Aorta (tissue), 5 donors: ENCODE measurements at regions not wholly inside any gene's neighbourhood (a gene's known extent, or its start where the extent isn't known, plus 50 kb on each side); places are given as distances from the start of the nearest gene placed in this dataset.
A peak's percentile ranks its signal among the peaks of the same experiment; 100 is the strongest.

Experiments
- ATAC-seq: fragments of 200-7000 bp; cut with Tn5 transposase; one replicate; pipeline ENCODE4 v1.9.1; 2022; ENCODE audit warnings: moderate library complexity; ENCODE audit not compliant: low FRiP score
- DNase-seq, 2 donors: peaks; one replicate each; pipeline ENCODE4 v3.0.0-alpha.2; 2020
- H3K27ac ChIP-seq, 2 donors: one replicate each; pipeline ENCODE4 v1.5.1; 2013; ENCODE audit warnings: low read length in 2 of 2, mild to moderate bottlenecking in 2 of 2, moderate library complexity in 2 of 2, control low read depth in 1 of 2, inconsistent platforms in 1 of 2, low read depth in 1 of 2
- H3K27me3 ChIP-seq, 2 donors: one replicate each; pipeline ENCODE4 v1.6.1; 2013; ENCODE audit warnings: control low read depth in 1 of 2, low read length in 1 of 2, mild to moderate bottlenecking in 1 of 2, moderate library complexity in 1 of 2; ENCODE audit not compliant: insufficient read depth in 2 of 2, control insufficient read depth in 1 of 2
- H3K36me3 ChIP-seq, 2 donors: one replicate each; pipeline ENCODE4 v1.6.1; 2013; ENCODE audit warnings: control low read depth in 1 of 2, low read length in 1 of 2, mild to moderate bottlenecking in 1 of 2; ENCODE audit not compliant: insufficient read depth in 2 of 2, control insufficient read depth in 1 of 2
- H3K4me1 ChIP-seq, 2 donors: one replicate each; pipeline ENCODE4 v1.6.1; 2013; ENCODE audit warnings: low read length in 2 of 2, control low read depth in 1 of 2, mild to moderate bottlenecking in 1 of 2, moderate library complexity in 1 of 2; ENCODE audit not compliant: insufficient read depth in 2 of 2, control insufficient read depth in 1 of 2
- H3K4me3 ChIP-seq, 2 donors: one replicate each; pipeline ENCODE4 v1.5.1; 2013; ENCODE audit warnings: low read length in 2 of 2, control low read depth in 1 of 2, mild to moderate bottlenecking in 1 of 2
- H3K9me3 ChIP-seq: one replicate; pipeline ENCODE4 v1.6.1; 2013; ENCODE audit warnings: mild to moderate bottlenecking, low read length; ENCODE audit not compliant: control insufficient read depth
- WGBS, 2 donors: extraction: QIAGEN DNeasy Blood & Tissue Kit; methylation state at CpG; one replicate each; pipeline ENCODE4 v1.1.7; 2013; 5-methylcytosine and 5-hydroxymethylcytosine counted together
- intact Hi-C, 2 donors: fragments of 100-400 bp; cut with DNase I; formaldehyde crosslinking; loops; one replicate each; pipeline versions ENCODE4 v1.14.2 to v1.15.0; 2022
- donor health status: healthy with polysubstance abuse.
- donor health status: Bipolar disorder and iron deficiency.
- donor health status: DM: no; HTN: no; CAD: no.
- donor health status: DM: no; HTN: no; CAD: no.
- donor health status: DM: yes; HTN: yes; CAD: no.

DNA sequence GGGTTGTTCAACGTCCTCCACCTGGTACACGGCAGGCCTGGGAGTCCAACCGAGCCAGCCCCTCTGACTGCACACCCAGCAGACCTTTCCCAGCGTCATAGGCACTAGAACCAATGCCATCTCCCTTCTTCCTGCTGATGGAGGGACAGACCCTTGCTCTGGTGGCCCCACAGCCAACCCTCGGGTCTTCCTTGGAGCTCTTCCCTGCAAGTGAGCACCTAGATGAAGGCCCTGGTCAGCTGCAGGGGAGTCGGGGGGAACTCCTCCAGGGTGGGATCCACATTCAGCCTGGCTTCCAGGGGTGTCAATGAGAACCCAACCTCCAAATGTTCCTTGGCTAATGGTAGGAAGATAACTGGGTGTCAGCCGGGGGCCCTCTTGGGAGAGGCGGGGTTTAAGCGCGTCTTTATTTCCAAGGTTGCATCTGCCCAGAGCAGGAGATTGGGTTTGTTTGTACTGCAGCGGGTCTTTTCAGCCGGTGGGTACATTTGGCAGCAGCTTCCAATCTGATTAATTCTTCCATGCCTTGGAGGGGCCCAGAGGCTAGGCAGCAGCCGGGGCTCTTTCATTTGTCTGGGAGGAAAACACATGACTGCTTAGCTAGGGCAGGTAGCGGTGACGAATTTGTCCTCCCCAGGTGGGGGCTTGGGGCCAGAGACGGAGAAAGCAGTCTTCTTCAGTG lies 56.0 kb upstream of the SHISAL1 start:
- H3K36me3 ChIP-seq = no peaks in the 10 kb centered on the region
- no peaks in the 10 kb centered on the region for H3K9me3 ChIP-seq
- DNase-seq (peak; percentile 12 to 61), ATAC-seq (no peak)
- H3K27me3 ChIP-seq = no peaks in the 10 kb centered on the region
- peaks cover 0 to 7% of the 10 kb centered on the region in 2 donors for H3K4me1 ChIP-seq
- intact Hi-C loops = loop anchor here in 1 of 2 donors (10.0 kb wide), 1 partner anchor 154 kb away; no protein-coding TSS in a partner anchor
- H3K27ac ChIP-seq = no peak overlapping the region
- no peak overlapping the region for H3K4me3 ChIP-seq
- WGBS, 2 donors = 80 to 84% methylated on average over 16 of the region's 16 CpGs

- Histone ChIP-seq H3K9me3 (no peaks in the 10 kb centered on the region), H3K4me1 (peaks cover 0 to 7% of the 10 kb centered on the region in 2 donors), H3K27ac (no peak overlapping the region), H3K4me3 (no peak overlapping the region), H3K36me3 (no peaks in the 10 kb centered on the region), H3K27me3 (no peaks in the 10 kb centered on the region)
- intact Hi-C loops = loop anchor here in 1 of 2 donors (10.0 kb wide), 1 partner anchor 152 kb away; no protein-coding TSS in a partner anchor
- DNase-seq (peak; percentile 23 to 65), ATAC-seq (no peak)
- 78 to 93% methylated on average over 7 of the region's 7 CpGs for WGBS, 2 donors
Observed at GRCh38 chr22:44366372-44367300, 53.9 kb upstream of the SHISAL1 start.

- peaks cover 0 to 7% of the 10 kb centered on the region in 2 donors for H3K4me1 ChIP-seq
- intact Hi-C loops = loop anchor here in 1 of 2 donors (2.0 to 10.0 kb wide), 2 partner anchors 131 to 151 kb away; no protein-coding TSS in a partner anchor
- H3K27me3 ChIP-seq = no peaks in the 10 kb centered on the region
- H3K36me3 ChIP-seq = no peaks in the 10 kb centered on the region
- no peak overlapping the region for H3K27ac ChIP-seq
- ATAC-seq = no peak
- WGBS, 2 donors = 89 to 93% methylated on average over 9 of the region's 9 CpGs
- peak; percentile 12 to 38 for DNase-seq
- no peak overlapping the region for H3K4me3 ChIP-seq
- no peaks in the 10 kb centered on the region for H3K9me3 ChIP-seq
Observed at GRCh38 chr22:44365832-44366231, 53.1 kb upstream of the SHISAL1 start.

GRCh38 chr22:44365191-44365590 lies 52.4 kb upstream of the SHISAL1 start:
- 78 to 86% methylated on average over 9 of the region's 9 CpGs for WGBS, 2 donors
- no peak overlapping the region for H3K27ac ChIP-seq

GRCh38 chr22:44364751-44365130 lies 52.0 kb upstream of the SHISAL1 start:
- peak; percentile 66 to 80 for DNase-seq
- peaks cover 0 to 11% of the 10 kb centered on the region in 2 donors for H3K4me1 ChIP-seq
- WGBS, 2 donors = 44 to 45% methylated on average over 12 of the region's 12 CpGs
- no peaks in the 10 kb centered on the region for H3K9me3 ChIP-seq
- H3K36me3 ChIP-seq = no peaks in the 10 kb centered on the region
- intact Hi-C loops = loop anchor here in 1 of 2 donors (2.0 to 10.0 kb wide), 3 partner anchors 83 to 150 kb away; no protein-coding TSS in a partner anchor
- H3K27me3 ChIP-seq = no peaks in the 10 kb centered on the region
- no peak overlapping the region for H3K27ac ChIP-seq
- no peak for ATAC-seq
- H3K4me3 ChIP-seq = no peak overlapping the region

More at GRCh38 chr22:44365191-44365590, 52.4 kb upstream of the SHISAL1 start:
- Histone ChIP-seq H3K27me3 (no peaks in the 10 kb centered on the region), H3K9me3 (no peaks in the 10 kb centered on the region), H3K4me3 (no peak overlapping the region), H3K36me3 (no peaks in the 10 kb centered on the region), H3K4me1 (peaks cover 0 to 7% of the 10 kb centered on the region in 2 donors)
- DNase-seq = peak; percentile 21 to 54
- intact Hi-C loops = loop anchor here in 1 of 2 donors (2.0 to 10.0 kb wide), 2 partner anchors 132 to 150 kb away; no protein-coding TSS in a partner anchor
- no peak for ATAC-seq

DNA sequence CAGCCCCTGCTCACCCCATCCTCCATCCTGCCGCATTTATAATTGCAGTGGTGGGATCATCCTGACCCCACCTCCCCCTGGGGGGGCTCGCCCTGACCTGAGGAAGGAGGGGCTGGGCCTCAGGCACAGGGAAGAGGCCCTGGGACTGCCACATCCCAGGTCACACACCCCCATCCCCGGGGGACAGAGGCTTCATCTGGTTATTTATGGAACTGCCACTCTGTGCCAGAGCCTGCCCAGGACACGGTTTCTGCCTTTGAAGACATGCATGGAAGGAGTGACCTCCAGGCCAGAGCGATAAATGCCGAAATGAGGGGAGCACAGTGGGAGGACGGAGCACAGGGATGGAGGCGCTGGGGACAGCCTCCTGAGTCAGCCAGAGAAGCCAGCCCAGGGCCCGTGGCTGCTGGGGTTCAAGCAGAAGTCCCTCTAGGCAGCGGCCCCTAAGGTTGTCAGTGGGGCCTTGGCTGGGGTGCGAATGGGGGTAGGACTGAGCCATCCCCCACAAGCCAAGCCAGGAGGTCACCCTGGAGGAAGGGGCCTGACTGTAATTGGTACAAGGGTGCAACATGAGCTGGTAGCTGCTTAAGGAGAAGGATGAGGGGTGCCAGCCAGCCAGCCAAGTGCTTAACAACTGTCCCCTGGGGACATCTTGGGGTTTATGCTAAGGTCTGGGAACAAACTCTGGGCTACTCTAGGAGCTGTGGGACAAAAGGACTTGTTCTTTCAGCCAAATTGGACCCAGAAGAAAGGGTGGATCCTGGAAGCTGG lies 51.4 kb upstream of the SHISAL1 start:
- intact Hi-C loops = loop anchor here in 1 of 2 donors (2.0 to 10.0 kb wide), 3 partner anchors 83 to 149 kb away; no protein-coding TSS in a partner anchor
- no peaks in the 10 kb centered on the region for H3K9me3 ChIP-seq
- no peaks in the 10 kb centered on the region for H3K27me3 ChIP-seq
- no peaks in the 10 kb centered on the region for H3K36me3 ChIP-seq
- no peak overlapping the region for H3K4me3 ChIP-seq
- H3K27ac ChIP-seq = no peak overlapping the region
- WGBS, 2 donors = 31 to 33% methylated on average over 11 of the region's 11 CpGs
- ATAC-seq = peak; percentile 30
- peaks cover 0 to 13% of the 10 kb centered on the region in 2 donors for H3K4me1 ChIP-seq
- peak; percentile 77 to 80 for DNase-seq

GRCh38 chr22:44363013-44363979 lies 50.5 kb upstream of the SHISAL1 start:
- Histone ChIP-seq H3K36me3 (no peaks in the 10 kb centered on the region), H3K27ac (peak overlapping the region in 1 of 2 donors; percentile 24), H3K27me3 (no peaks in the 10 kb centered on the region), H3K9me3 (no peaks in the 10 kb centered on the region), H3K4me1 (peaks cover 0 to 13% of the 10 kb centered on the region in 2 donors), H3K4me3 (no peak overlapping the region)
- intact Hi-C loops = loop anchor here in 1 of 2 donors (5.0 to 10.0 kb wide), 2 partner anchors 84 to 148 kb away; no protein-coding TSS in a partner anchor
- DNase-seq (peak; percentile 96 to 98), ATAC-seq (peak; percentile 90)
- 14 to 17% methylated on average over 32 of the region's 32 CpGs for WGBS, 2 donors
